Ovary (tissue), 3 donors: ENCODE measurements at regions not wholly inside any gene's neighbourhood (a gene's known extent, or its start where the extent isn't known, plus 50 kb on each side); places are given as distances from the start of the nearest gene placed in this dataset.

ENCODE experiments used
- POLR2A ChIP-seq: fragments of 450-650 bp; IDR thresholded peaks from one replicate; pipeline ENCODE4 v1.6.1; 2017; ENCODE audit warnings: antibody characterized with exemption, mild to moderate bottlenecking, moderate library complexity
- TF ChIP-seq, protein P1 (sequence below), 3 donors: fragments of 450-650 bp in 2 of 3; fragments of 200-600 bp in 1 of 3; IDR thresholded peaks; one replicate each; pipeline versions ENCODE4 v1.5.1 to v1.8.0; 2016 to 2022; ENCODE audit warnings: antibody characterized with exemption in 3 of 3, mild to moderate bottlenecking in 1 of 3
- donor health status: DM: no; HTN: no; CAD: no.

GRCh38 chr4:28709891-28710290 lies 1849.2 kb downstream of the STIM2 start:
- TF ChIP-seq, protein P1, sequence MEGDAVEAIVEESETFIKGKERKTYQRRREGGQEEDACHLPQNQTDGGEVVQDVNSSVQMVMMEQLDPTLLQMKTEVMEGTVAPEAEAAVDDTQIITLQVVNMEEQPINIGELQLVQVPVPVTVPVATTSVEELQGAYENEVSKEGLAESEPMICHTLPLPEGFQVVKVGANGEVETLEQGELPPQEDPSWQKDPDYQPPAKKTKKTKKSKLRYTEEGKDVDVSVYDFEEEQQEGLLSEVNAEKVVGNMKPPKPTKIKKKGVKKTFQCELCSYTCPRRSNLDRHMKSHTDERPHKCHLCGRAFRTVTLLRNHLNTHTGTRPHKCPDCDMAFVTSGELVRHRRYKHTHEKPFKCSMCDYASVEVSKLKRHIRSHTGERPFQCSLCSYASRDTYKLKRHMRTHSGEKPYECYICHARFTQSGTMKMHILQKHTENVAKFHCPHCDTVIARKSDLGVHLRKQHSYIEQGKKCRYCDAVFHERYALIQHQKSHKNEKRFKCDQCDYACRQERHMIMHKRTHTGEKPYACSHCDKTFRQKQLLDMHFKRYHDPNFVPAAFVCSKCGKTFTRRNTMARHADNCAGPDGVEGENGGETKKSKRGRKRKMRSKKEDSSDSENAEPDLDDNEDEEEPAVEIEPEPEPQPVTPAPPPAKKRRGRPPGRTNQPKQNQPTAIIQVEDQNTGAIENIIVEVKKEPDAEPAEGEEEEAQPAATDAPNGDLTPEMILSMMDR (IDR thresholded peaks at IDR 0.05), result no peak
- no peak for TF ChIP-seq POLR2A
